Loucy (cell line): ENCODE measurements at regions not wholly inside any gene's neighbourhood (a gene's known extent, or its start where the extent isn't known, plus 50 kb on each side); places are given as distances from the start of the nearest gene placed in this dataset.

ENCODE experiments used
- EZH2phosphoT487 ChIP-seq: fragments of 200-600 bp; IDR thresholded peaks from 2 replicates; pipeline ENCODE4 v1.6.1; 2018; ENCODE audit warnings: antibody characterized with exemption, mild to moderate bottlenecking, moderate library complexity, borderline replicate concordance
- TF ChIP-seq, protein P1 (sequence below): fragments of 200-600 bp; sonication (generic); conservative IDR thresholded peaks from 2 replicates; pipeline ENCODE4 v1.5.1; 2014; ENCODE audit warnings: mild to moderate bottlenecking, antibody characterized with exemption, low read length

DNA sequence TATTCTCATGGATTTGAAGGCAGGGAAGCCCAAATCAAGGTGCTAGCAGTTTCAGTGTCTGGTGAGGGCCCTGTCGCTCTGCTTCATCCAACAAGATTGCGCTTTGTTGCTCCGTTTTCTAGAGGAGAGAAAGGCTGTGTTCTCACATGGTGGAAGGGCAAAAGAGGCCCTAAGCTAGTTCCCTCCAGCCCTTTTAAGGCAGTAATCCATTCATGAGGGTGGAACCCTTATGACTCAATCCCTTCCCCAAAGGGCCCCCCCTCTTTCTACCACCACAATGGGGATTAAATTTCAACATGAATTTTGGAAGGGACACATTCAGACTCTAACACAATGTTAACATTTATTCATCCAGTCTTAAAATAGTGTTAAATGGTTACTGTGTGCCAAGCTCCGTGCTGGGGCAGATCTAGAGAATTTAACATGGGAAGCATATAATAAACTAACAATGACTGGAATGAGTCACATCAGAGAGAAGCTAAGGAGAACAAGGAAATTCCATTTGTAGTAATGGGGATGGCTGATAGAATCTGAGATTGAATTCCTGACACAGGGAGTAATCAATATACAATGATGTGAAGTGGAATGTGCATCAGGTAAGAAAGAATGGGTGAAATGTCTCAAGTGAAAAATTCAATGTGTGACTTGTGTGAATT is 382.8 kb upstream of the ZNF608 start:
- TF ChIP-seq, protein P1, sequence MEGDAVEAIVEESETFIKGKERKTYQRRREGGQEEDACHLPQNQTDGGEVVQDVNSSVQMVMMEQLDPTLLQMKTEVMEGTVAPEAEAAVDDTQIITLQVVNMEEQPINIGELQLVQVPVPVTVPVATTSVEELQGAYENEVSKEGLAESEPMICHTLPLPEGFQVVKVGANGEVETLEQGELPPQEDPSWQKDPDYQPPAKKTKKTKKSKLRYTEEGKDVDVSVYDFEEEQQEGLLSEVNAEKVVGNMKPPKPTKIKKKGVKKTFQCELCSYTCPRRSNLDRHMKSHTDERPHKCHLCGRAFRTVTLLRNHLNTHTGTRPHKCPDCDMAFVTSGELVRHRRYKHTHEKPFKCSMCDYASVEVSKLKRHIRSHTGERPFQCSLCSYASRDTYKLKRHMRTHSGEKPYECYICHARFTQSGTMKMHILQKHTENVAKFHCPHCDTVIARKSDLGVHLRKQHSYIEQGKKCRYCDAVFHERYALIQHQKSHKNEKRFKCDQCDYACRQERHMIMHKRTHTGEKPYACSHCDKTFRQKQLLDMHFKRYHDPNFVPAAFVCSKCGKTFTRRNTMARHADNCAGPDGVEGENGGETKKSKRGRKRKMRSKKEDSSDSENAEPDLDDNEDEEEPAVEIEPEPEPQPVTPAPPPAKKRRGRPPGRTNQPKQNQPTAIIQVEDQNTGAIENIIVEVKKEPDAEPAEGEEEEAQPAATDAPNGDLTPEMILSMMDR = no peak
- no peak for TF ChIP-seq EZH2phosphoT487
